Lower leg skin (tissue), 4 donors: ENCODE measurements at regions not wholly inside any gene's neighbourhood (a gene's known extent, or its start where the extent isn't known, plus 50 kb on each side); places are given as distances from the start of the nearest gene placed in this dataset.

Source experiments
- DNase-seq, 2 donors: peaks; one replicate each; pipeline ENCODE4 v3.0.0-alpha.2; 2019; ENCODE audit warnings: low spot score in 2 of 2
- H3K4me3 ChIP-seq: fragments of 200-600 bp; sonication (generic); 2 replicates; pipeline ENCODE4 v1.5.1; 2017; ENCODE audit warnings: mild to moderate bottlenecking, low read depth; ENCODE audit not compliant: poor library complexity, severe bottlenecking
- POLR2A ChIP-seq, 2 donors: fragments of 450-650 bp; IDR thresholded peaks; one replicate each; pipeline ENCODE4 v1.6.1; 2016 to 2017; ENCODE audit warnings: antibody characterized with exemption in 2 of 2, mild to moderate bottlenecking in 1 of 2, moderate library complexity in 1 of 2
- WGBS, 2 donors: methylation state at CpG; one replicate each; pipeline ENCODE4 v1.1.5; 2018; 5-methylcytosine and 5-hydroxymethylcytosine counted together
- intact Hi-C: fragments of 100-400 bp; cut with DNase I; formaldehyde crosslinking; loops from one replicate; pipeline ENCODE4 v1.15.0; 2023; ENCODE audit warnings: low total_unique reads
- TF ChIP-seq, protein P1 (sequence below), 3 donors: fragments of 450-650 bp; IDR thresholded peaks; one replicate each; pipeline ENCODE4 v1.5.1; 2016; ENCODE audit warnings: antibody characterized with exemption in 3 of 3, mild to moderate bottlenecking in 3 of 3, moderate library complexity in 2 of 3

DNA sequence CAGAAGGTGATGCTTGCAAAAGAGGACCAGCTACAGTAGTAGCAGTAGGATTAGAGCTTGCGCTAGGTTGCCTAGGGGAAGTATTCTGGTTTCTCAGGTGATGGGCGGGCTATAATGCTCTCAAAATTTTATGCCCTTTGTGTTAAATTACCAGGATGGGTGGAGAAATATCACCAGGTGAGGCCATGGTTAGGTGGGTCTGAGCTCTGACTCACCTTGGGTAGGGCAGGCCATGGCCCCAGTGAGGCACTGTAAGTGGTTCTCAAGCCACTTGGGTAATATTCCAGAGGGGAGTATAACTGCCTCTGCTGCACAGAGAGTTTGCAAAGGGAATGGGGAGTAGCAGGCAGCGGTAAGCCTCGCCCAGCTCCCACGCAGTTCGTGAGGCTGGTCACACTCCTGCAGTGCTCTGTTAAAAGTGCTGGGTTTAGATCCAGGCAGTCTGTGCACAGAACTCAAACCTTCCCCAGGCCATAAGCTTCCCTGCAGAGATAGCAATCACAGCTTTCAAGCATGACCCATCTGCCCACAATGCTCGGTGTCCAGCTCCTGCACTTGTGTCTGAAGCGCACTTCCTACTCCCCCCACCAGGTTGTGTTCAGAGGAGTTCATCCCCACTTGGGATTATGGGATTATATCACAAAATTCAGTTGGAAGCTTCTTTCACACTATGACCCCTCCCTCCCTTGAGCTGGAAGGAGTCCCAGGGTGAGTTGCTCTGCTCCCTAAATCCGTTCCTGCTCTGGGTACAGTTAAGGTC is 575.0 kb downstream of the CHSY3 start:
- no peak for DNase-seq
- no peak overlapping the region for H3K4me3 ChIP-seq
- intact Hi-C loops, result no loop called here
- TF ChIP-seq, protein P1, sequence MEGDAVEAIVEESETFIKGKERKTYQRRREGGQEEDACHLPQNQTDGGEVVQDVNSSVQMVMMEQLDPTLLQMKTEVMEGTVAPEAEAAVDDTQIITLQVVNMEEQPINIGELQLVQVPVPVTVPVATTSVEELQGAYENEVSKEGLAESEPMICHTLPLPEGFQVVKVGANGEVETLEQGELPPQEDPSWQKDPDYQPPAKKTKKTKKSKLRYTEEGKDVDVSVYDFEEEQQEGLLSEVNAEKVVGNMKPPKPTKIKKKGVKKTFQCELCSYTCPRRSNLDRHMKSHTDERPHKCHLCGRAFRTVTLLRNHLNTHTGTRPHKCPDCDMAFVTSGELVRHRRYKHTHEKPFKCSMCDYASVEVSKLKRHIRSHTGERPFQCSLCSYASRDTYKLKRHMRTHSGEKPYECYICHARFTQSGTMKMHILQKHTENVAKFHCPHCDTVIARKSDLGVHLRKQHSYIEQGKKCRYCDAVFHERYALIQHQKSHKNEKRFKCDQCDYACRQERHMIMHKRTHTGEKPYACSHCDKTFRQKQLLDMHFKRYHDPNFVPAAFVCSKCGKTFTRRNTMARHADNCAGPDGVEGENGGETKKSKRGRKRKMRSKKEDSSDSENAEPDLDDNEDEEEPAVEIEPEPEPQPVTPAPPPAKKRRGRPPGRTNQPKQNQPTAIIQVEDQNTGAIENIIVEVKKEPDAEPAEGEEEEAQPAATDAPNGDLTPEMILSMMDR (IDR thresholded peaks at IDR 0.05), result no peak
- TF ChIP-seq POLR2A (IDR thresholded peaks at IDR 0.05), result no peak
- WGBS, 2 donors, result 88 to 89% methylated on average over 9 of the region's 9 CpGs

DNA sequence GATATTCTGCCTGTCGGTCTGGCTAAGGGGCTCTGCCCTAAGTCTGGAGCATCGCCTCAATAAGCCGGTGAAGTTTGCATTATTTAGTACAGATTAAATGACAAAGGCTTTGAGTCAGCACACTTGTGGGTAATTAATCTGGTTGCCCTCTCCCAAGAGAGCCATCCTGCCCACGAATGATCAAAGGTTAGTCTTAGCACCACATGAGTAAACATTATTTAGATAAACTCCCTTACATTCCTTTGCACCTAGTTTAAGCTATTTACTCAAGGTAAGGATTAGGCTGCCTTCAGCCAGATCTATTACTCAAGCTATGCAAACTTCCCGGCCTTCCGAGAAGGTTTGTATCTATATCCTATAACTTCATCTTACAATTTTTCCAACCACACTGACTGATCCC is 572.1 kb downstream of the CHSY3 start:
- intact Hi-C loops, result no loop called here
- 87 to 93% methylated on average over 6 of the region's 6 CpGs for WGBS, 2 donors
- no peak for TF ChIP-seq POLR2A (IDR thresholded peaks at IDR 0.05)
- TF ChIP-seq, protein P1 (IDR thresholded peaks at IDR 0.05), result no peak

DNA sequence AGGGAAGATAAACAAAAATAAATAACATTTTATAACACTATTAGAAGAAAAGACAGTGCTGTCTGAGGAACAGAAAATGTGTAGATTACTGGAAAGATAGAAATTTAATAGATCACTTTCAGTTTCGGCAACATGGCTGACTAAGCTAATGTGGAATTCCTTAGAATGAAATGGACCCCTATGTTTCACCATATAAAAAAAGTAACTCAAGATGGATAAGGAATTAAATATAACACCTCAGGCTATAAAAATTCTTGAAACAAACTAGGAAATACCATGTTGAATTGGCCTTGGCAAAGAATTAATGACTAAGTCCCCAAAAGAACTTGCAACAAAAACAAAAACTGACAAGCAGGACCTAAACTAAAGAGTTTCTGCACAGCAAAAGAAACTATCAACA is 558.3 kb downstream of the CHSY3 start:
- WGBS, 2 donors, result 91 to 93% methylated on average over 1 of the region's 1 CpG
- TF ChIP-seq POLR2A (IDR thresholded peaks at IDR 0.05), result no peak
- TF ChIP-seq, protein P1 (IDR thresholded peaks at IDR 0.05), result no peak
- DNase-seq, result no peak
- intact Hi-C loops, result no loop called here
- no peak overlapping the region for H3K4me3 ChIP-seq

More for the DNA sequence above, 572.1 kb downstream of the CHSY3 start:
- DNase-seq, result no peak
- H3K4me3 ChIP-seq, result no peak overlapping the region

- no peak for TF ChIP-seq POLR2A (IDR thresholded peaks at IDR 0.05)
- TF ChIP-seq, protein P1 (IDR thresholded peaks at IDR 0.05), result no peak
- no peak for DNase-seq
- intact Hi-C loops, result no loop called here
- H3K4me3 ChIP-seq, result no peak overlapping the region
- WGBS, 2 donors, result 90 to 91% methylated on average over 2 of the region's 2 CpGs
Measured at GRCh38 chr5:130455175-130455574, 550.9 kb downstream of the CHSY3 start.

DNA sequence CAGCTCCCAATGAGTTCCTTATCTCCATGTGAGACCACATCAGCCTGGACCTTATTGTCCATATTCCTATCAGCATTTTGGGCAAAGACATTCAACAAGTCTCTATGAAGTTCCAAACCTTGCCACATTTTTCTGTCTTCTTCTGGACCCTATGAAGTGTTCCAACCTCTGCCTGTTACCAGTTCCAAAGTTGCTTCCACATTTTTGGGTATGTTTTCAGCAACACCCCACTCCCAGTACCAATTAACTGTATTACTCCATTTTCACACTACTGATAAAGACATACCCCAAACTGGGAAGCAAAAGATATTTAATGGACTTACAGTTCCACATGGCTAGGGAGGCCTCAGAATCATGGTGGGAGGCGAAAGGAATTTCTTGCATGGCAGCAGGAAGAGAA is 548.5 kb downstream of the CHSY3 start:
- 79 to 97% methylated on average over 1 of the region's 1 CpG for WGBS, 2 donors
- no peak for TF ChIP-seq POLR2A (IDR thresholded peaks at IDR 0.05)
- TF ChIP-seq, protein P1 (IDR thresholded peaks at IDR 0.05), result no peak
- no peak overlapping the region for H3K4me3 ChIP-seq
- DNase-seq, result no peak
- intact Hi-C loops, result no loop called here

GRCh38 chr5:130436430-130436829 is 532.2 kb downstream of the CHSY3 start:
- no peak for DNase-seq
- no peak overlapping the region for H3K4me3 ChIP-seq
- no peak for TF ChIP-seq POLR2A (IDR thresholded peaks at IDR 0.05)
- TF ChIP-seq, protein P1 (IDR thresholded peaks at IDR 0.05), result no peak
- intact Hi-C loops, result no loop called here
- WGBS, 2 donors, result 69 to 76% methylated on average over 1 of the region's 1 CpG
